Lower leg skin (tissue), 3 donors: ENCODE measurements at regions not wholly inside any gene's neighbourhood (a gene's known extent, or its start where the extent isn't known, plus 50 kb on each side); places are given as distances from the start of the nearest gene placed in this dataset.

Source experiments
- CTCF ChIP-seq, 3 donors: fragments of 450-650 bp; IDR thresholded peaks; one replicate each; pipeline ENCODE4 v1.5.1; 2016; ENCODE audit warnings: antibody characterized with exemption in 3 of 3, mild to moderate bottlenecking in 3 of 3, moderate library complexity in 2 of 3
- POLR2A ChIP-seq, 2 donors: fragments of 450-650 bp; IDR thresholded peaks; one replicate each; pipeline ENCODE4 v1.6.1; 2016 to 2017; ENCODE audit warnings: antibody characterized with exemption in 2 of 2, mild to moderate bottlenecking in 1 of 2, moderate library complexity in 1 of 2

DNA sequence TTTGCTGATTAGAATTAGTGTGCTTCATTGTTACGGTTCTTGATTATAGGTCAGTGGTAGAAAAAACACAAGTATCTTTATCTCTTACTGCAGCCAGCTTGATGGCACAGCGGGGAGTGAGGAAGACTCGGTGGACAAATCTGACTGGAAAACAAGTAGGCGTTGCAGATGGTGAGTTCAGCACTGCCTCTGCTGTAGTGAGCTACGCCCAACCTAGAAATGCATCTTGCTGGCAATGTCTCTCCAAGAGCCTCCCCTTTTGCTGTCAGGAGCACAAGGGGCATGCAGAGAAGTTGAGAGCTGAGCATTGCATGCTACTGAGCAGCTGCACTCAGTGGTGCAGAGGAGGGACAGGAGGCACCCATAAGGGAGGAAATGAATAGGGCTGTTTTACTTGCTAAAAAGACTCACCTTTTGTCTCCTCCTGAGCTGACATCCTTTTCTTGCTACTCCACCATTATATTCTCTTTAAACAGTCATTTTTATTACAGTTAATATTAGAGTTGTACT lies 977.3 kb upstream of the ACVR2A start:
- TF ChIP-seq POLR2A (IDR thresholded peaks at IDR 0.05), result no peak
- TF ChIP-seq CTCF (IDR thresholded peaks at IDR 0.05), result no peak
